Left lobe of liver (tissue), 2 donors: ENCODE measurements at regions not wholly inside any gene's neighbourhood (a gene's known extent, or its start where the extent isn't known, plus 50 kb on each side); places are given as distances from the start of the nearest gene placed in this dataset.

Experiments
- ATAC-seq: fragments of 200-7000 bp; cut with Tn5 transposase; one replicate; pipeline ENCODE4 v1.9.1; 2020; ENCODE audit warnings: mild to moderate bottlenecking, moderate library complexity
- DNase-seq: peaks from one replicate; pipeline ENCODE4 v3.0.0-alpha.2; 2020; ENCODE audit warnings: low spot score
- donor health status: DM: no; HTN: no; CAD: no; lungs with moderate emphysema.
- donor health status: DM: no; HTN: yes; CAD: no.

- ATAC-seq = no peak
These were observed 204.6 kb downstream of the SP3 start for GRCh38 chr2:173760553-173760952.

GRCh38 chr2:173761603-173762119 is 203.5 kb downstream of the SP3 start:
- DNase-seq (no peak), ATAC-seq (no peak)

More at GRCh38 chr2:173760553-173760952, 204.6 kb downstream of the SP3 start:
- no peak for DNase-seq

- no peak for ATAC-seq
These were observed 203.0 kb downstream of the SP3 start for GRCh38 chr2:173762221-173762620.

GRCh38 chr2:173762864-173763263 is 202.3 kb downstream of the SP3 start:
- DNase-seq = no peak
- ATAC-seq = no peak

More at GRCh38 chr2:173762221-173762620, 203.0 kb downstream of the SP3 start:
- DNase-seq = no peak

GRCh38 chr2:173763641-173764040 is 201.5 kb downstream of the SP3 start:
- no peak for DNase-seq
- ATAC-seq = no peak

- ATAC-seq (no peak), DNase-seq (no peak)
These were observed 201.1 kb downstream of the SP3 start for GRCh38 chr2:173764094-173764493.

GRCh38 chr2:173766537-173767289 is 198.5 kb downstream of the SP3 start:
- DNase-seq = no peak
- no peak for ATAC-seq

GRCh38 chr2:173770947-173771678 is 194.1 kb downstream of the SP3 start:
- DNase-seq = no peak
- ATAC-seq = no peak

- ATAC-seq (no peak), DNase-seq (no peak)
These were observed 193.0 kb downstream of the SP3 start for GRCh38 chr2:173772205-173772604.

GRCh38 chr2:173773076-173773475 is 192.1 kb downstream of the SP3 start:
- DNase-seq = no peak
- ATAC-seq = no peak

GRCh38 chr2:173775440-173775839 is 189.7 kb downstream of the SP3 start:
- DNase-seq (no peak), ATAC-seq (no peak)

- no peak for ATAC-seq
- DNase-seq = no peak
These were observed 182.5 kb downstream of the SP3 start for GRCh38 chr2:173782681-173783080.

GRCh38 chr2:173783382-173783781 is 181.8 kb downstream of the SP3 start:
- ATAC-seq (no peak), DNase-seq (no peak)

- DNase-seq (no peak), ATAC-seq (no peak)
These were observed 179.4 kb downstream of the SP3 start for GRCh38 chr2:173785813-173786212.

- no peak for DNase-seq
- ATAC-seq = no peak
These were observed 173.7 kb downstream of the SP3 start for GRCh38 chr2:173791502-173791901.

- DNase-seq (no peak), ATAC-seq (no peak)
These were observed 173.0 kb downstream of the SP3 start for GRCh38 chr2:173792166-173792565.

- no peak for ATAC-seq
- DNase-seq = no peak
These were observed 172.4 kb downstream of the SP3 start for GRCh38 chr2:173792741-173793140.

- ATAC-seq (peak; percentile 28), DNase-seq (no peak)
These were observed 171.2 kb downstream of the SP3 start for GRCh38 chr2:173793709-173794565.

GRCh38 chr2:173797586-173798263 is 167.4 kb downstream of the SP3 start:
- ATAC-seq (no peak), DNase-seq (no peak)

GRCh38 chr2:173802518-173802917 is 162.7 kb downstream of the SP3 start:
- ATAC-seq = no peak

GRCh38 chr2:173803449-173803848 is 161.7 kb downstream of the SP3 start:
- ATAC-seq (no peak), DNase-seq (no peak)

More at GRCh38 chr2:173802518-173802917, 162.7 kb downstream of the SP3 start:
- no peak for DNase-seq
